Heart left ventricle (tissue), 16 donors: ENCODE measurements at regions not wholly inside any gene's neighbourhood (a gene's known extent, or its start where the extent isn't known, plus 50 kb on each side); places are given as distances from the start of the nearest gene placed in this dataset.

Source experiments
- ATAC-seq, 4 donors: fragments of 200-7000 bp; cut with Tn5 transposase; one replicate each; pipeline ENCODE4 v1.9.1; 2020 to 2022; ENCODE audit warnings: moderate library complexity in 4 of 4, mild to moderate bottlenecking in 3 of 4, moderate number of reproducible peaks in 1 of 4
- DNase-seq, 5 donors: peaks; one replicate each; pipeline ENCODE4 v3.0.0-alpha.2; 2020
- H3K27ac ChIP-seq, 12 donors: fragments of 200-600 bp; sonication (generic) in 4 of 12; one replicate each; pipeline versions ENCODE4 v1.5.0 to v1.8.0; 2016 to 2022; ENCODE audit warnings: mild to moderate bottlenecking in 2 of 12
- H3K27me3 ChIP-seq, 9 donors: fragments of 200-600 bp; sonication (generic) in 2 of 9; one replicate each; pipeline versions ENCODE4 v1.5.1 to v1.8.0; 2016 to 2022; ENCODE audit warnings: mild to moderate bottlenecking in 3 of 9
- H3K36me3 ChIP-seq, 9 donors: fragments of 200-600 bp; sonication (generic) in 2 of 9; one replicate each; pipeline versions ENCODE4 v1.5.0 to v1.8.0; 2018 to 2022; ENCODE audit warnings: mild to moderate bottlenecking in 2 of 9
- H3K4me1 ChIP-seq, 12 donors: fragments of 200-600 bp; sonication (generic) in 4 of 12; one replicate each; pipeline versions ENCODE4 v1.5.0 to v1.8.0; 2016 to 2022; ENCODE audit warnings: mild to moderate bottlenecking in 3 of 12
- H3K4me3 ChIP-seq, 12 donors: fragments of 200-600 bp; sonication (generic) in 4 of 12; one replicate each; pipeline versions ENCODE4 v1.5.0 to v1.8.0; 2017 to 2022; ENCODE audit warnings: mild to moderate bottlenecking in 9 of 12, moderate library complexity in 4 of 12
- H3K9me3 ChIP-seq, 12 donors: fragments of 200-600 bp; sonication (generic) in 4 of 12; one replicate each; pipeline versions ENCODE4 v1.5.0 to v1.8.0; 2016 to 2022; ENCODE audit warnings: mild to moderate bottlenecking in 1 of 12
- POLR2A ChIP-seq, 2 donors: fragments of 450-650 bp; IDR thresholded peaks; one replicate each; pipeline ENCODE4 v1.6.1; 2017; ENCODE audit warnings: antibody characterized with exemption in 2 of 2, mild to moderate bottlenecking in 2 of 2, moderate library complexity in 2 of 2
- WGBS, 4 donors: extraction: QIAGEN DNeasy Blood & Tissue Kit in 2 of 4; methylation state at CpG; one replicate each; pipeline versions ENCODE4 v1.1.5 to v1.1.7; 2013 to 2018; 5-methylcytosine and 5-hydroxymethylcytosine counted together
- intact Hi-C, 10 donors: fragments of 100-400 bp; cut with DNase I; formaldehyde crosslinking; loops; one replicate each; pipeline versions ENCODE4 v1.11.1 to v1.14.2; 2022
- TF ChIP-seq, protein P1 (sequence below), 12 donors: fragments of 200-600 bp; sonication (generic) in 4 of 12; IDR thresholded peaks; one replicate each; pipeline versions ENCODE4 v1.5.0 to v1.8.0; 2018 to 2022; ENCODE audit warnings: antibody characterized with exemption in 12 of 12, mild to moderate bottlenecking in 5 of 12
- donor health status: ischemic (EF 13 %, LVEDD 7.1; RV severe dilation, severe dysfunction).
- donor health status: healthy with polysubstance abuse.
- donor health status: DM: no; HTN: yes; CAD: no.
- donor health status: DM: no; HTN: no; CAD: no.
- donor health status: ischemic (EF 25% LVEDD 6.9; RV normal size, moderate dysfunction).
- donor health status: ischemic (EF 25% LVEDD 5.7; RV mildly dilated, moderate dysfunction).
- donor health status: healthy.
- donor health status: DM: yes; HTN: yes; CAD: no.
- donor health status: ischemic (EF 35%, LVEDD 5.7; RV mildly dilated, moderate dysfunction).
- donor health status: nonischemic (EF 11% LVEDD 7.7; RV severe dilation, severe dysfunction).
- donor health status: DM: yes; HTN: yes; CAD: no.
- donor health status: PGD.
- donor health status: ischemic (EF 29% LVEDD 5.4; RV normal size, mild dysfunction).
- donor health status: nonischemic (EF 23%, LVEDD 6.1; RV moderate dilation, normal function).

DNA sequence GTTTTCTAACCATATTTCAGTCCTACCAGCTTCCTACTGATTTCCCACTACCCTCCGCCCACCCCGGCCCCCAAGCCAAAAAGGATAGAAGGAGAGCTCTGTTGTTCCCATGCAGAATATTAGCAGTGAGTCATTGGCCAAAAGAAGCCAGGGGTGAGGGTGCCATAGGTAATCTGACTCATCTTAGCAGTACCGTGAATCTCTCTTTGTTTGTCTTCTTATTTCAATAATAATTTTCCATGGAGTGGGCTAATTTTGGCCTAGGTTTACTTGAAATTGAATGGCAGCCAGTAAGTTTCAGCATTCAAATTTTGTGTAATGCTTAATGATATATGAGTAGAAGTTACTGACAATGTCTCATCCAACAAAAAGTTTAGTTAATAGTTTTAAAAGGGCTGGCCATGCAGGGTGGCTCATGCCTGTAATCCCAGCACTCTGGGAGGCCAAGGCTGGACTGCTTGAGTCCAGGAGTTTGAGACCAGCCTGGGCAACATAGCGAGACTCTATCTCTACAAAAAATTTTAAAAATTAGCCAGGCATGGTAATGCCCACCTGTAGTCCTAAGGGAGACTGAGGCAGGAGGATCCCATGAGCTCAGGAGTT is 74.2 kb downstream of the C9orf152 start:
- TF ChIP-seq POLR2A (IDR thresholded peaks at IDR 0.05), result no peak
- TF ChIP-seq, protein P1, sequence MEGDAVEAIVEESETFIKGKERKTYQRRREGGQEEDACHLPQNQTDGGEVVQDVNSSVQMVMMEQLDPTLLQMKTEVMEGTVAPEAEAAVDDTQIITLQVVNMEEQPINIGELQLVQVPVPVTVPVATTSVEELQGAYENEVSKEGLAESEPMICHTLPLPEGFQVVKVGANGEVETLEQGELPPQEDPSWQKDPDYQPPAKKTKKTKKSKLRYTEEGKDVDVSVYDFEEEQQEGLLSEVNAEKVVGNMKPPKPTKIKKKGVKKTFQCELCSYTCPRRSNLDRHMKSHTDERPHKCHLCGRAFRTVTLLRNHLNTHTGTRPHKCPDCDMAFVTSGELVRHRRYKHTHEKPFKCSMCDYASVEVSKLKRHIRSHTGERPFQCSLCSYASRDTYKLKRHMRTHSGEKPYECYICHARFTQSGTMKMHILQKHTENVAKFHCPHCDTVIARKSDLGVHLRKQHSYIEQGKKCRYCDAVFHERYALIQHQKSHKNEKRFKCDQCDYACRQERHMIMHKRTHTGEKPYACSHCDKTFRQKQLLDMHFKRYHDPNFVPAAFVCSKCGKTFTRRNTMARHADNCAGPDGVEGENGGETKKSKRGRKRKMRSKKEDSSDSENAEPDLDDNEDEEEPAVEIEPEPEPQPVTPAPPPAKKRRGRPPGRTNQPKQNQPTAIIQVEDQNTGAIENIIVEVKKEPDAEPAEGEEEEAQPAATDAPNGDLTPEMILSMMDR (IDR thresholded peaks at IDR 0.05), result no peak
- no peaks in the 10 kb centered on the region for H3K27me3 ChIP-seq
- peaks cover 0 to 29% (median 26%) of the 10 kb centered on the region in 9 donors for H3K36me3 ChIP-seq
- no peaks in the 10 kb centered on the region for H3K9me3 ChIP-seq
- H3K4me3 ChIP-seq, result no peak overlapping the region
- intact Hi-C loops, result no loop called here
- 74 to 76% (median 75%) methylated on average over 4 of the region's 4 CpGs for WGBS, 4 donors
- ATAC-seq, result peak in 1 of 4 donors; percentile 25
- H3K27ac ChIP-seq, result peak overlapping the region in 3 of 12 donors; percentile 28 to 58 (median 52)
- H3K4me1 ChIP-seq, result peaks cover 6 to 94% (median 82%) of the 10 kb centered on the region in 12 donors
- DNase-seq, result no peak

DNA sequence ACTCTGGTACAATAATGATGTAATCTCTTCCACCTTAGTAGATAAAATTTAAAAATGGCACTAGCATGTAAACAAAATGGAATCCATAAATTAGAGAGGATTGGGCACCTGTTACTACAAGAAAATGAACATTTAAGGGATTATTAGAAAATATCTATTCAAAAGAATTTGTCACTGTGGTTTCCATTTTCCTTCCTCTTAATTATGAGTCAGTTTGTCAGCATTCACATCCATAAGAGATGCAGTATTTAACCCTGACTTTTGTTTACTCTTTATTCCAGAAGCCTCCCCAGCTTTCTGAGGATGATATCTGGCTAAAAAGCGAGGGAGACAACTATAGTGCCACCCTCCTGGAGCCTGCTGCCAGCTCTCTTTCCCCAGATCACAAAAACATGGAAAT is 72.1 kb downstream of the C9orf152 start:
- Histone ChIP-seq H3K27ac (peak overlapping the region in 5 of 12 donors; percentile 11 to 53 (median 31)), H3K9me3 (no peaks in the 10 kb centered on the region), H3K4me3 (no peak overlapping the region), H3K27me3 (no peaks in the 10 kb centered on the region), H3K36me3 (peaks cover 0 to 48% (median 43%) of the 10 kb centered on the region in 9 donors), H3K4me1 (peaks cover 4 to 94% (median 83%) of the 10 kb centered on the region in 12 donors)
- DNase-seq, result no peak
- 88 to 96% (median 91%) methylated on average over 1 of the region's 1 CpG for WGBS, 4 donors
- intact Hi-C loops, result loop anchor here in 1 of 10 donors (5.0 kb wide), 1 partner anchor 79 kb away; no protein-coding TSS in a partner anchor
- TF ChIP-seq POLR2A (IDR thresholded peaks at IDR 0.05), result no peak
- TF ChIP-seq, protein P1 (IDR thresholded peaks at IDR 0.05), result no peak
- ATAC-seq, result no peak

GRCh38 chr9:110136802-110137201 is 71.2 kb downstream of the C9orf152 start:
- Histone ChIP-seq H3K27me3 (no peaks in the 10 kb centered on the region), H3K4me1 (peaks cover 11 to 96% (median 84%) of the 10 kb centered on the region in 12 donors), H3K9me3 (no peaks in the 10 kb centered on the region), H3K36me3 (peaks cover 0 to 48% (median 43%) of the 10 kb centered on the region in 9 donors), H3K4me3 (no peak overlapping the region), H3K27ac (peak overlapping the region in 2 of 12 donors; percentile 4 to 31)
- intact Hi-C loops, result loop anchor here in 1 of 10 donors (5.0 kb wide), 1 partner anchor 80 kb away; no protein-coding TSS in a partner anchor
- TF ChIP-seq POLR2A (IDR thresholded peaks at IDR 0.05), result no peak
- TF ChIP-seq, protein P1 (IDR thresholded peaks at IDR 0.05), result no peak
- WGBS, 4 donors, result 59 to 70% (median 63%) methylated on average over 11 of the region's 11 CpGs
- peak in 1 of 4 donors; percentile 3 for ATAC-seq
- DNase-seq, result no peak

DNA sequence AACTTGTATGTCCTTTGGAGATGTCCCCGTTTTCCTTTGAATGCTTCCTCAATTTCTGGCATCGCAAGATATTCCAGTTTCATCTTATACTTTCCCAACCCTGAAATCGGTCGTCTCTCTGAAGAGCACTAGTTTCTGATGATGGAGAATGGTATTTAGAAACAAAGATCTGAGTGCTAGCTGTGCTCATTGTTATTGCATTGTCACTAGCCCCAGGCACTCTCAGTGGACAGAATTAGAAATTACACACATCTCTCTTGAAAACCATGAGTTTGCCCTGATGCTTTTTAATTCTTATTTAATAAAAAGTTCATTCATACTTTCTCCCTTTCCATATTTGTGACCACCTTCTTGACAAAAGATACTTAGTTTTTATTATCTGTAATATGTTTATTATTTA is 67.7 kb downstream of the C9orf152 start:
- Histone ChIP-seq H3K36me3 (peaks cover 0 to 48% (median 43%) of the 10 kb centered on the region in 9 donors), H3K27ac (peak overlapping the region in 3 of 12 donors; percentile 4 to 51 (median 33)), H3K4me1 (peaks cover 16 to 100% (median 91%) of the 10 kb centered on the region in 12 donors), H3K9me3 (no peaks in the 10 kb centered on the region), H3K27me3 (no peaks in the 10 kb centered on the region), H3K4me3 (no peak overlapping the region)
- DNase-seq (no peak), ATAC-seq (no peak)
- TF ChIP-seq, protein P1 (IDR thresholded peaks at IDR 0.05), result peak in 1 of 12 donors; percentile 12
- no peak for TF ChIP-seq POLR2A (IDR thresholded peaks at IDR 0.05)
- WGBS, 4 donors, result 76 to 87% (median 82%) methylated on average over 4 of the region's 4 CpGs
- intact Hi-C loops, result loop anchor here in 2 of 10 donors (5.0 to 10.0 kb wide), 2 partner anchors 78 to 85 kb away; no protein-coding TSS in a partner anchor
